ENCODE measurements at regions not wholly inside any gene's neighbourhood (a gene's known extent, or its start where the extent isn't known, plus 50 kb on each side); places are given as distances from the start of the nearest gene placed in this dataset.

GRCh38 chr16:6970171-6970857 lies 362.3 kb upstream of the RBFOX1 start:
- TF ChIP-seq FOXP2 (optimal IDR thresholded peaks at IDR 0.05; ENCODE audit: borderline replicate concordance, extremely low read depth, extremely low read length, insufficient read depth) = no peak
- no peak for TF ChIP-seq TAF1 (IDR thresholded peaks at IDR 0.05; ENCODE audit: borderline replicate concordance, insufficient read depth, low read length)
- no peak for TF ChIP-seq REST (IDR thresholded peaks at IDR 0.05; ENCODE audit: insufficient read depth in 1 of 2, low read depth in 2 of 2, low read length in 2 of 2)
- TF ChIP-seq POLR2AphosphoS5 (IDR thresholded peaks at IDR 0.05; ENCODE audit: low read depth, low read length) = no peak
- TF ChIP-seq SIN3A (IDR thresholded peaks at IDR 0.05; ENCODE audit: borderline replicate concordance, insufficient read depth, low read length) = no peak

GRCh38 chr16:6969594-6969993 lies 363.1 kb upstream of the RBFOX1 start:
- TF ChIP-seq REST (IDR thresholded peaks at IDR 0.05; ENCODE audit: insufficient read depth in 1 of 2, low read depth in 2 of 2, low read length in 2 of 2) (no peak), TAF1 (IDR thresholded peaks at IDR 0.05; ENCODE audit: borderline replicate concordance, insufficient read depth, low read length) (no peak), FOXP2 (optimal IDR thresholded peaks at IDR 0.05; ENCODE audit: borderline replicate concordance, extremely low read depth, extremely low read length, insufficient read depth) (no peak), POLR2AphosphoS5 (IDR thresholded peaks at IDR 0.05; ENCODE audit: low read depth, low read length) (no peak), SIN3A (IDR thresholded peaks at IDR 0.05; ENCODE audit: borderline replicate concordance, insufficient read depth, low read length) (no peak)

DNA sequence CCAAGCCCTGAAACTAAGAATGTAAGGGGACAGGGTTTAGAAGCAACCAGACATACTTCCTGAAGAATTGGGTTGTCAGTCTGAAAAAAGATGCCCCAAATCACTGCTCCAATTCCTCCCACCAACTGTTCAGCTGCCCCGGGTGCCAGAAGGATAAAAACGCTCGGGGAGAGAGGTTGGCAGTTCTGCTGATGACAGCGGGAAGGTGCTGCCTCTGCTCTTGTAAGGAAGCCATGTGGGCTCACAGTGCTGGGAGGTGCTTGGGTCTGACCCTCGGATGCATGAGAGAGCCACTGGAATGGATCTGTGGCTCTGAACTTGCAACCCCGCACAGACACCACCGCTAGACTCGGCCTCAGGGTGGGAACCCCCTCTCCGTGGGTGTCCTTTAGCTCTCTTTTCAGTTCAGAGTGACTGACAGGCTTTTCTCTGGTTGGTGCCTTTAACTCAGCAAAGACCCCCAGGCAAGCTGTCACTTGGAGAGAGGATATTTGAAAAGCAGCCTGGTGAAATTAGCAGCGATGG lies 364.8 kb upstream of the RBFOX1 start:
- TF ChIP-seq REST (IDR thresholded peaks at IDR 0.05; ENCODE audit: insufficient read depth in 1 of 2, low read depth in 2 of 2, low read length in 2 of 2) = no peak
- no peak for TF ChIP-seq TAF1 (IDR thresholded peaks at IDR 0.05; ENCODE audit: borderline replicate concordance, insufficient read depth, low read length)
- no peak for TF ChIP-seq FOXP2 (optimal IDR thresholded peaks at IDR 0.05; ENCODE audit: borderline replicate concordance, extremely low read depth, extremely low read length, insufficient read depth)
- TF ChIP-seq SIN3A (IDR thresholded peaks at IDR 0.05; ENCODE audit: borderline replicate concordance, insufficient read depth, low read length) = no peak
- TF ChIP-seq POLR2AphosphoS5 (IDR thresholded peaks at IDR 0.05; ENCODE audit: low read depth, low read length) = no peak

DNA sequence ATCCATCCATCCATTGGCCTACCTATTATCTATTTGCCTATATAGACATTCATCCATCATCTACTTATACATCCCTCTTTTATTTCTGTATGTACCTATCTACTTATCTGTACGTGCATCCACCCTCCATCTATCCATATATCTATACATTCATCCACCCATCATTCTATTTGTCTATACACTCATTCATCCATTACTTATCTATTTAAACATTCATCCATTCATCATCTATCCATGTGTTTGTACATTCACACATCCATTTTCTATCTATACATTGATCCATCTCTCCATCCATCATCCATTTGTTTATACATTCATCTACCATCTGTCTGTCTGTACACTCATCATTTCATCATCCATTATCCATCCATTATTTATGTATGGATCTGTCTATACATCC lies 365.7 kb upstream of the RBFOX1 start:
- TF ChIP-seq REST (IDR thresholded peaks at IDR 0.05; ENCODE audit: insufficient read depth in 1 of 2, low read depth in 2 of 2, low read length in 2 of 2) = no peak
- TF ChIP-seq FOXP2 (optimal IDR thresholded peaks at IDR 0.05; ENCODE audit: borderline replicate concordance, extremely low read depth, extremely low read length, insufficient read depth) = no peak
